ENCODE measurements at regions not wholly inside any gene's neighbourhood (a gene's known extent, or its start where the extent isn't known, plus 50 kb on each side); places are given as distances from the start of the nearest gene placed in this dataset.

GRCh38 chr2:204197336-204198005 lies 260.9 kb downstream of the ICOS start:
- TF ChIP-seq POLR2A (IDR thresholded peaks at IDR 0.05) (no peak), CTCF (IDR thresholded peaks at IDR 0.05) (no peak)
